Right cardiac atrium (tissue), 5 donors: ENCODE measurements at regions not wholly inside any gene's neighbourhood (a gene's known extent, or its start where the extent isn't known, plus 50 kb on each side); places are given as distances from the start of the nearest gene placed in this dataset.
"Not testable (repeated sequence)": the region's sequence is repeated elsewhere in the genome, so short reads cannot be mapped to it uniquely, and the experiment has no call there.

Experiments used
- ATAC-seq, 2 donors: fragments of 200-7000 bp; cut with Tn5 transposase; one replicate each; pipeline versions ENCODE4 v1.8.0 to v1.9.1; 2020; ENCODE audit warnings: moderate library complexity in 2 of 2, mild to moderate bottlenecking in 1 of 2
- DNase-seq, 3 donors: peaks; one replicate each; pipeline ENCODE4 v3.0.0-alpha.2; 2020
- H3K27ac ChIP-seq: one replicate; pipeline ENCODE4 v1.5.1; 2013; ENCODE audit warnings: mild to moderate bottlenecking, low read length, control low read depth, moderate library complexity
- H3K27me3 ChIP-seq: one replicate; pipeline ENCODE4 v1.6.1; 2013; ENCODE audit not compliant: control insufficient read depth, insufficient read depth
- H3K4me1 ChIP-seq: one replicate; pipeline ENCODE4 v1.6.1; 2013; ENCODE audit warnings: low read length; ENCODE audit not compliant: control insufficient read depth, insufficient read depth
- H3K4me3 ChIP-seq: one replicate; pipeline ENCODE4 v1.5.1; 2013; ENCODE audit warnings: low read length, control low read depth
- H3K9me3 ChIP-seq: one replicate; pipeline ENCODE4 v1.6.1; 2013; ENCODE audit warnings: low read length; ENCODE audit not compliant: control insufficient read depth
- WGBS: extraction: QIAGEN DNeasy Blood & Tissue Kit; methylation state at CpG from one replicate; pipeline ENCODE4 v1.1.7; 2013; 5-methylcytosine and 5-hydroxymethylcytosine counted together
- intact Hi-C, 4 donors: fragments of 100-400 bp; cut with DNase I; formaldehyde crosslinking; loops; one replicate each; pipeline versions ENCODE4 v1.11.0 to v1.14.0; 2022 to 2023
- donor health status: healthy with polysubstance abuse.
- donor health status: DM: no; HTN: yes; CAD: no.
- donor health status: DM: no; HTN: no; CAD: no.
- donor health status: DM: no; HTN: yes; CAD: no; lungs with severe emphysema.
- donor health status: DM: yes; HTN: yes; CAD: no.

- intact Hi-C loops: no loop called here
- ATAC-seq: no peak
- Histone ChIP-seq H3K4me1 (no peaks in the 10 kb centered on the region), H3K27ac (no peak overlapping the region), H3K9me3 (no peaks in the 10 kb centered on the region), H3K4me3 (no peak overlapping the region), H3K27me3 (no peaks in the 10 kb centered on the region)
- no peak for DNase-seq
- 55% methylated on average over 5 of the region's 5 CpGs for WGBS
Observed at GRCh38 chr11:129637983-129638776, 177.5 kb upstream of the TMEM45B start.

DNA sequence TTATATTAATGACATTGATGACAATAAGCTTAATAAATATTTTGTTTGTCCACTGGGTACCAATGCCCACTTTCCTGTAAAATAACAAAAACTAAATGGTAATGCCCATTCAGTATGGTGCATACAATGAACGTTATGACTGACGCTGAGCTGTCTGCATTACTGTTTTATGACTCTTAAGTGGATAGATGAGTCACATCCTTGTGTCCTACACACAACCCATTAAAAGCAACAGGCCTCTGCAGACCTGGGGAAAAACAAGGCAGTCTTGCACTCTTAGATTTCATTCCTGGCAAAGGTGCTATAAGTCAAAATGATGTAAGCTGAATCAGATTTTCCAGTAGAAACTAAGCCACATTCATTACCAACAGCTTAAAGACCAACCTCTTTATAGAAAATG is 176.3 kb upstream of the TMEM45B start:
- no peaks in the 10 kb centered on the region for H3K4me1 ChIP-seq
- no peak overlapping the region for H3K27ac ChIP-seq
- DNase-seq: no peak
- WGBS: 65% methylated on average over 2 of the region's 2 CpGs
- H3K9me3 ChIP-seq: no peaks in the 10 kb centered on the region
- intact Hi-C loops: no loop called here
- ATAC-seq: no peak
- no peaks in the 10 kb centered on the region for H3K27me3 ChIP-seq
- no peak overlapping the region for H3K4me3 ChIP-seq

DNA sequence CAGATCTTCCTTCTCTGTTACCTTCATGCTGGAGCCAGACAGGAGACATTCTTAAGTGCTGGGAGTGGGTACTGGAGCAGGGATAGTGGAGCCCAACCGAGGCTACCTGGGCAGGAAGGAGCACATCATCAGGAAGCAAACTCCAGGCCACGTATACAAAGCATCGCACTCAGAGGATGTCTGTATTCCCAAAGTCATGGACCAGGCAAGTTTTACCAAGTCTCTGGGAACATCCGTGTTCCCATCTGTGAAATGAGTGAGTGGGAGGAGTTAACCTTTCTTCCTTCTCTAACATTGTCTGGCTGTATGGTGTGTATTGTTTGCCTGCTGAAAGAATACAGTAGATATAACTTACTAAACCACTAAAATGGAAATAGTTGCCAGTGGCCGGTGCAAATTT is 175.0 kb upstream of the TMEM45B start:
- DNase-seq: no peak
- intact Hi-C loops: no loop called here
- Histone ChIP-seq H3K4me3 (no peak overlapping the region), H3K27ac (no peak overlapping the region), H3K4me1 (no peaks in the 10 kb centered on the region), H3K27me3 (no peaks in the 10 kb centered on the region), H3K9me3 (no peaks in the 10 kb centered on the region)
- ATAC-seq: no peak
- 79% methylated on average over 5 of the region's 5 CpGs for WGBS

GRCh38 chr11:129643031-129643721 is 172.5 kb upstream of the TMEM45B start:
- Histone ChIP-seq H3K27ac (no peak overlapping the region), H3K4me1 (no peaks in the 10 kb centered on the region), H3K27me3 (no peaks in the 10 kb centered on the region), H3K4me3 (no peak overlapping the region), H3K9me3 (no peaks in the 10 kb centered on the region)
- intact Hi-C loops: no loop called here
- no peak for DNase-seq
- WGBS: 73% methylated on average over 6 of the region's 6 CpGs
- no peak for ATAC-seq

DNA sequence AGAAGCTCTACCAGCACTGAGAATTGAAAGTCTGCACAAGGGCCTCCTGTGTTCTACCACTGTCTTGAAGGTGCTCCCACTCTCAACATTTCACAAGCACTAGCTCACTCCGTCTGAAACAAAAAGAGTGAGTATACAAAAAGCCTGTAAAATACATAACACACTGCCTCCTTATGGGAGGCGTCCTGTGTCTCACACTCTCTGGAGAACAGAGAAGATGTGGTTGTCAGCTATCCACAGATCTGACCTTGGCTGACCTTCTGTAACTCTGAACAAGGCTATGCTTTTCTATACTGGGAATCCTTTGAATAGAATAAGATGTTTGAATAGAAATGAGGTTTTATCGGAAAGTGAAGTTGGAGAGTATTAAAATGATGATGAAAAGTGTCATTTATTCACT is 171.3 kb upstream of the TMEM45B start:
- no peak for DNase-seq
- no peak for ATAC-seq
- WGBS: 67% methylated on average over 3 of the region's 3 CpGs
- intact Hi-C loops: no loop called here
- Histone ChIP-seq H3K4me1 (no peaks in the 10 kb centered on the region), H3K27me3 (no peaks in the 10 kb centered on the region), H3K4me3 (no peak overlapping the region), H3K27ac (no peak overlapping the region), H3K9me3 (no peaks in the 10 kb centered on the region)

DNA sequence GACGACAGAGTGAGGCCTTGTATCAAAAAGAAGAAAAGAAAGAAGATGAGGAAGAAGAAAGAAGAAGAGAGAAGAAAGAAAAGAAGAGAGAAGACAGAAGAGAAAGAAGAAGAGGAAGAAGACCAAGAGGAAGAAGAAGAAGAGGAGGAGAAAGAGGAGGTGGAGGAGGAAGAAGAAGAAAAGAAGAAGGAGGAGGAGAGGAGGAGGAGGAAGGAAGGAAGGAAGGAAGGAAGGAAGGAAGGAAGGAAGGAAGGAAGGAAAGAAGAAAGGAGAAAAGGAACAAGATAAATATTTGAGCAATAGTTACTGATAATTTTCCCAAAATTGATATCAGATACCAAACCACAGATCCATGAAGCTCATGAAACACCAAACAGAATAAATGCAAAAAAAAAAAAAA is 169.7 kb upstream of the TMEM45B start:
- Histone ChIP-seq H3K27ac (no peak overlapping the region), H3K4me3 (no peak overlapping the region), H3K4me1 (no peaks in the 10 kb centered on the region), H3K27me3 (no peaks in the 10 kb centered on the region), H3K9me3 (no peaks in the 10 kb centered on the region)
- DNase-seq: no peak
- no peak for ATAC-seq
- intact Hi-C loops: no loop called here
- 59% methylated on average over 1 of the region's 1 CpG for WGBS

DNA sequence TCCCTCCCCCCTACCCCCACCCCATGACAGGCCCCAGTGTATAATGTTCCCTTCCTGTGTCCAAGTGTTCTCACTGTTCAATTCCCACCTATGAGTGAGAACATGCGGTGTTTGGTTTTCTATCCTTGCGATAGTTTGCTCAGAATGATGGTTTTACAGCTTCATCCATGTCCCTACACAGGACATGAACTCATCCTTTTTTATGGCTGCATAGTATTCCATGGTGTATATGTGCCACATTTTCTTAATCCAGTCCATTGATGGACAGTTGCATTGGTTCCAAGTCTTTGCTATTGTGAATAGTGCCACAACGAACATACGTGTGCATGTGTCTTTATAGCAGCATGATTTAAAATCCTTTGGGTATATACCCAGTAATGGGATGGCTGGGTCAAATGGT is 165.6 kb upstream of the TMEM45B start:
- WGBS: 96% methylated on average over 4 of the region's 4 CpGs
- ATAC-seq, DNase-seq, intact Hi-C loops, H3K9me3 ChIP-seq, H3K4me3 ChIP-seq, H3K27ac ChIP-seq, H3K4me1 ChIP-seq, H3K27me3 ChIP-seq: not testable (repeated sequence)

DNA sequence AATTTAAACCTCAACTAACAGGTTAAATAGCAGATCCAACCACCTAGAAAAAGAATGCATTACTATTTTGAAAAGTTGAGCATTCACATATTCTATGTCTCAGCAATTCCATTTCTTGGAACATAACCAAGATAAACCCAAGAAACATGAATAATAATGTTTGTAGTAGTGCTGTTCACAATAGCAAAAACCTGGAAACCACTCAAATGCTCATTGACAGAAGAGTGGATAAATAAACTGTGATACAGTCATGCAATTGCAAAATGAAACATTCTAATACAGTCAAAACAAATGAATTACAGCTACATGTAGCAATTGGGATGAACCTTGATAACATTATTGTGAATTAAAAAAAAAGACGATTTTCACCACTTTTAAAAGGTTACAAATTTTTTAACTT is 162.8 kb upstream of the TMEM45B start:
- intact Hi-C loops: no loop called here
- H3K9me3 ChIP-seq: no peaks in the 10 kb centered on the region
- H3K27ac ChIP-seq: no peak overlapping the region
- WGBS: 70% methylated on average over 1 of the region's 1 CpG
- H3K4me1 ChIP-seq: no peaks in the 10 kb centered on the region
- DNase-seq (no peak), ATAC-seq (no peak)
- no peak overlapping the region for H3K4me3 ChIP-seq
- H3K27me3 ChIP-seq: no peaks in the 10 kb centered on the region

- Histone ChIP-seq H3K27ac (no peak overlapping the region), H3K27me3 (no peaks in the 10 kb centered on the region), H3K4me1 (no peaks in the 10 kb centered on the region), H3K4me3 (no peak overlapping the region), H3K9me3 (no peaks in the 10 kb centered on the region)
- 41% methylated on average over 1 of the region's 1 CpG for WGBS
- intact Hi-C loops: no loop called here
- DNase-seq (no peak), ATAC-seq (no peak)
Observed at GRCh38 chr11:129655247-129655832, 160.3 kb upstream of the TMEM45B start.

- no peaks in the 10 kb centered on the region for H3K9me3 ChIP-seq
- ATAC-seq (no peak), DNase-seq (no peak)
- H3K4me3 ChIP-seq: no peak overlapping the region
- no peak overlapping the region for H3K27ac ChIP-seq
- intact Hi-C loops: no loop called here
- no peaks in the 10 kb centered on the region for H3K27me3 ChIP-seq
- 39% methylated on average over 9 of the region's 9 CpGs for WGBS
- H3K4me1 ChIP-seq: no peaks in the 10 kb centered on the region
Observed at GRCh38 chr11:129657866-129658525, 157.7 kb upstream of the TMEM45B start.

- Histone ChIP-seq H3K4me3 (no peak overlapping the region), H3K27ac (no peak overlapping the region), H3K4me1 (no peaks in the 10 kb centered on the region), H3K27me3 (no peaks in the 10 kb centered on the region), H3K9me3 (no peaks in the 10 kb centered on the region)
- DNase-seq (no peak), ATAC-seq (no peak)
- intact Hi-C loops: no loop called here
- 50% methylated on average over 7 of the region's 7 CpGs for WGBS
Observed at GRCh38 chr11:129658526-129658867, 157.2 kb upstream of the TMEM45B start.
